Chondrocyte (in vitro differentiated cells): ENCODE measurements at regions not wholly inside any gene's neighbourhood (a gene's known extent, or its start where the extent isn't known, plus 50 kb on each side); places are given as distances from the start of the nearest gene placed in this dataset.

Source experiments
- DNase-seq: peaks from one replicate; pipeline ENCODE4 v3.0.0; 2021; ENCODE audit warnings: mixed read lengths, low spot score
- H3K27ac Mint-ChIP-seq: one replicate; pipeline ENCODE4 v1.8.0; 2021; ENCODE audit warnings: mild to moderate bottlenecking, moderate library complexity, mixed read lengths; ENCODE audit not compliant: unreplicated experiment
- H3K27me3 Mint-ChIP-seq: 2 replicates; pipeline ENCODE4 v1.8.0; 2021; ENCODE audit warnings: low read depth, mixed read lengths
- H3K36me3 Mint-ChIP-seq: 2 replicates; pipeline ENCODE4 v1.8.0; 2021; ENCODE audit warnings: low read depth, mixed read lengths
- H3K4me1 Mint-ChIP-seq: 2 replicates; pipeline ENCODE4 v1.8.0; 2021; ENCODE audit warnings: low read depth, mild to moderate bottlenecking, mixed read lengths
- H3K4me3 Mint-ChIP-seq: one replicate; pipeline ENCODE4 v1.8.0; 2021; ENCODE audit warnings: mild to moderate bottlenecking, moderate library complexity, mixed read lengths; ENCODE audit not compliant: unreplicated experiment
- H3K9me3 Mint-ChIP-seq: 2 replicates; pipeline ENCODE4 v1.8.0; 2021; ENCODE audit warnings: low read depth, mixed read lengths
- TF ChIP-seq, protein P1 (sequence below): fragments of 200-600 bp; sonication (generic); IDR thresholded peaks from 2 replicates; pipeline ENCODE4 v1.5.0; 2021; ENCODE audit warnings: antibody characterized with exemption, mild to moderate bottlenecking, moderate library complexity

DNA sequence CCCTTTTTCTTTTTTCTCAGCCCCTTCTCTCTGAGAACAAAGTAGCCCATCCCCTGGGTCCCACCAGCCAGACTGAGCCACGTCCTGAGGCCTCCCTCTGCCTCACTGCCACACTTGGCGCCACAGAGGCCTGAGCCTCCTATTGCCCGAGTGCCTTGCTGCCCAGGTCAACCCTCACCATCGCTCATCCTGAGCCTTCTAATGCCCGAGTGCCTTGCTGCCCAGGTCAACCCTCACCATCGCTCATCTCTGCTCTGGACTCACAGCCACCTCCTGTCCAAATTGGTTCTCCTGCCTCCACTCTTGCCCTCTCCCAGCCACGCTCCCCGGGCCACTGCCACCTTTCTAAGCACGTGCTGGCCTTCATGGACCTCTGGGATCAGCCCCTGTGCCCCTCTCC, 53.2 kb upstream of the SMNDC1 start:
- H3K27ac Mint-ChIP-seq, result no peak overlapping the region
- no peaks in the 10 kb centered on the region for H3K9me3 Mint-ChIP-seq
- peaks cover 49% of the 10 kb centered on the region for H3K4me1 Mint-ChIP-seq
- no peak overlapping the region for H3K4me3 Mint-ChIP-seq
- DNase-seq, result no peak
- H3K36me3 Mint-ChIP-seq, result no peaks in the 10 kb centered on the region
- TF ChIP-seq, protein P1, sequence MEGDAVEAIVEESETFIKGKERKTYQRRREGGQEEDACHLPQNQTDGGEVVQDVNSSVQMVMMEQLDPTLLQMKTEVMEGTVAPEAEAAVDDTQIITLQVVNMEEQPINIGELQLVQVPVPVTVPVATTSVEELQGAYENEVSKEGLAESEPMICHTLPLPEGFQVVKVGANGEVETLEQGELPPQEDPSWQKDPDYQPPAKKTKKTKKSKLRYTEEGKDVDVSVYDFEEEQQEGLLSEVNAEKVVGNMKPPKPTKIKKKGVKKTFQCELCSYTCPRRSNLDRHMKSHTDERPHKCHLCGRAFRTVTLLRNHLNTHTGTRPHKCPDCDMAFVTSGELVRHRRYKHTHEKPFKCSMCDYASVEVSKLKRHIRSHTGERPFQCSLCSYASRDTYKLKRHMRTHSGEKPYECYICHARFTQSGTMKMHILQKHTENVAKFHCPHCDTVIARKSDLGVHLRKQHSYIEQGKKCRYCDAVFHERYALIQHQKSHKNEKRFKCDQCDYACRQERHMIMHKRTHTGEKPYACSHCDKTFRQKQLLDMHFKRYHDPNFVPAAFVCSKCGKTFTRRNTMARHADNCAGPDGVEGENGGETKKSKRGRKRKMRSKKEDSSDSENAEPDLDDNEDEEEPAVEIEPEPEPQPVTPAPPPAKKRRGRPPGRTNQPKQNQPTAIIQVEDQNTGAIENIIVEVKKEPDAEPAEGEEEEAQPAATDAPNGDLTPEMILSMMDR, result no peak
- H3K27me3 Mint-ChIP-seq, result no peaks in the 10 kb centered on the region

DNA sequence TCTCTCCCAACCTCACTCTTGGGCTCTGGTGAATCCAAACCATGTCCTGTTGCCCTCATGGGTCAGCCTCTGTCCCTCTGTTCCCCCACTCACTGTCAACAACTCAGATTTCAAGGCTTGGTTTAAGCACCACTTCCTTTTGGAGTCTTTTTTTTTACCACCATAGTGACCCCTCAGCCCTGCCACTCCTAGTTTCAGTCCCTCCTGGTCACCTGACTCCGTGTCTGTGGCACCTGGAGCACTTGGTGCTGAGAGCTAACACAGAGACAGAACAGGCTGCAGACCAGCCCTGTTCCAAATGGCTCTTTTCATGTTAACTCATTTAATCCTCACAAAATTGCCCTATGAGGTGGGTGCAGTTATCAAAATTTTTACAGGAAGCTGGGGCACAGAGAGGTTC, 53.6 kb upstream of the SMNDC1 start:
- Mint-ChIP-seq H3K4me1 (peaks cover 50% of the 10 kb centered on the region), H3K36me3 (no peaks in the 10 kb centered on the region), H3K9me3 (no peaks in the 10 kb centered on the region), H3K27ac (no peak overlapping the region), H3K27me3 (no peaks in the 10 kb centered on the region), H3K4me3 (no peak overlapping the region)
- TF ChIP-seq, protein P1, result no peak
- DNase-seq, result no peak

DNA sequence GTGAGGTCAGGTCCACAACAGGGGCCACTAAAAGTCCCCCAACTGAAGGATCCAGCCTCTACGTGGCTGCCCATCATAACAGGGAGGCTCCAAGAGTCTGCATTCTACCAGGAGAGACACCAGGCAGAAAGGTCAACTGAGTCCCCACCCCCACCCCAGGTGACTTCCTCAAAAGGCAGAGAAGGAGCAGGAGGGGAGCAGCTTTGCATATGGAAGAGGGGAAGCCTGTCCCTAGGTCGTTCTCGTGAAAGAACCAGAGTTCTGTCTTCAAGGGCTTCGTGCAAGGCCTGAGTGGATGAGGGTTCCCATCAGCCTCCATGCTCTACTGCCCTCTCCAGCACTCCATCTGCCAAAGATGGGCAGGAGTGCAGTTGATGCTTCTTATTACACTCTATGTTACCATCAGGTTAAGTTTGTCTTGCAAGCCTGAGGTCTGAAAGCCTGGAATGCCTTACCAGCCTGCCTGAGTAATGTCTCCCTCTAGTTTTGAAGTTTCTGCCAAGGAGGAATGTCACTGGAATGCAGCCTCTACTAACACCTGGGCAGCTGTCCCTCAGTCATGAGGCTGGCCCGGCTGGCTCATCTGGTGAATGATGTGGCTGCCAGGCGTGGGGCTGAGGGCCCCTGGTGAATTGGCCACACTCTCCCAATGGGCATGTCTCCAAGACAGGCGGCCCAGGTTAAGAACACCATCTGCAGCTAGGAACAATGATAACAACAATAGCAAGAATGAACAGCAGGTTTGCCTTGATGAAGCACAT, 54.3 kb upstream of the SMNDC1 start:
- no peaks in the 10 kb centered on the region for H3K9me3 Mint-ChIP-seq
- no peak for DNase-seq
- no peaks in the 10 kb centered on the region for H3K27me3 Mint-ChIP-seq
- H3K36me3 Mint-ChIP-seq, result no peaks in the 10 kb centered on the region
- no peak overlapping the region for H3K4me3 Mint-ChIP-seq
- no peak overlapping the region for H3K27ac Mint-ChIP-seq
- TF ChIP-seq, protein P1, result no peak
- peaks cover 50% of the 10 kb centered on the region for H3K4me1 Mint-ChIP-seq

DNA sequence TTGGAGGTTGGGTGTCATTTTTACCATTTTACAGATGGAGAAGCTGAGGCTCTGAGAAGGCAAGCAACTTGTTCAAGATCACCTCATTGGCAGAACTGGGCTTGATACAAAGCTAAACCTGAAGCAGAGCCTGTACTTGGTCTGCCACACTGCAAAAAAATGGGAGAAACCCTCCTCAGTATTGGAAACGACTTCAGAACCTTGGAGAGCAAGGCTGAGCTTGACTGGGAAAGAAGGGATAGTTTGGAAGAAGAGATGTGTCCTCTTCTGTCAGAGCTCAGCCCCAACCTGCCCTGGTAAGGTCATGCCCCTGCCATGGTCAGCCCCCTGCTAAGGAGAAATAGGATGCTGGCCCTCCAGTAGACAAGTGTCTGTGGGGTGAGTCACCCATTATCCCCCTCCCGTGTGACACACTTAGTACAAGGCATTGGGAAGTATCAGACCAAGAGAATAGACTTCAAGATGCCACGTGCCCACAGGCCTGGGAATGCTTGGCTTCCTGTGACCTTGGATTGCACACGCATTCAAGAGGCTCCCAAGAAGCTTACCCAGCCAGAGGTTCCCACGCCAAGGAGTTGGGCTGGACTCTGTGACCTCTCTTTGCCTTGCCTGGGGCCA, 56.2 kb upstream of the SMNDC1 start:
- TF ChIP-seq, protein P1, result no peak
- no peaks in the 10 kb centered on the region for H3K36me3 Mint-ChIP-seq
- no peaks in the 10 kb centered on the region for H3K27me3 Mint-ChIP-seq
- H3K27ac Mint-ChIP-seq, result no peak overlapping the region
- peaks cover 54% of the 10 kb centered on the region for H3K4me1 Mint-ChIP-seq
- H3K4me3 Mint-ChIP-seq, result no peak overlapping the region
- no peaks in the 10 kb centered on the region for H3K9me3 Mint-ChIP-seq
- DNase-seq, result no peak

DNA sequence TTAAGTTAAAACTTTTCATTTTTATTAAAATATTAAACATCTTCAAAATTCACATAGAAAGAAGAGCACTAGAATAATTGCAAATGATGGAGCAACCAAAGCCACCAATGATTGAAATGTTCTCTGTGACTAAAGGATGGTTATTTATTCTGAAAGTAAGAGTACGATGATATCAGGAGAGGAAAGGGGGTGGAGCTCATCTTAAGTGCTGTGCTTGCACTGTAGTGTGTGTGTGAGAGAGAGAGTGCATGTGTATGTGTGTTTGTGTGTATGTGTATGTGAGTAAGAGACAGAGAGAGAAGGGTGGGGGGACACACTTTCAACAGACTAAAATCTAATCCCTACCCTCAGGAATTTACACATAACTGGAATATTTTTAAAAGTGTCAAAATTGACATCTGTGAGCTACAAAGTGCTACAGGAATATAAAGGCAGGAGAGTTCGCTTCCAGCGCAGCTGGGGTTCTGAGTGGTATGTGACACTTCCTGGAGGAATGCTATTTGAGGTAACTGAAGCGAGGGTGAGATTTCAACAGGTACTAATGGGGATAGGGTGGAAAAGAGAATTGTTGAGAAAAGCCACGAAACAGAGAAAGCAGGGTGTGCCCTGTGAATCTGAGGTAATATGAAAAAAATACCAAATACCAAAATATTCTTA, 57.2 kb upstream of the SMNDC1 start:
- Mint-ChIP-seq H3K27me3 (no peaks in the 10 kb centered on the region), H3K36me3 (no peaks in the 10 kb centered on the region), H3K4me3 (no peak overlapping the region), H3K4me1 (peaks cover 49% of the 10 kb centered on the region), H3K27ac (no peak overlapping the region), H3K9me3 (no peaks in the 10 kb centered on the region)
- TF ChIP-seq, protein P1, result no peak
- DNase-seq, result no peak
